ENCODE measurements at regions not wholly inside any gene's neighbourhood (a gene's known extent, or its start where the extent isn't known, plus 50 kb on each side); places are given as distances from the start of the nearest gene placed in this dataset.

- peaks cover 1% of the 10 kb centered on the region; the same call in 1 of the 2 replicates for H3K4me1 ChIP-seq (ENCODE audit: control insufficient read depth, insufficient read depth, low read length)
- no peaks in the 10 kb centered on the region for H3K27me3 ChIP-seq (ENCODE audit: control insufficient read depth, insufficient read depth, low read length)
- no CpG with 5 or more reads among the region's 4 CpGs for WGBS (ENCODE audit: insufficient coverage, insufficient read length)
- H3K27ac ChIP-seq (ENCODE audit: low read length) = no peak overlapping the region
- no peak for DNase-seq (ENCODE audit: low read depth, low spot score)
- H3K36me3 ChIP-seq (ENCODE audit: control insufficient read depth, insufficient read depth, low read length) = no peaks in the 10 kb centered on the region
- H3K4me3 ChIP-seq (ENCODE audit: low read length) = no peak overlapping the region
- no peaks in the 10 kb centered on the region for H3K9me3 ChIP-seq (ENCODE audit: control insufficient read depth, insufficient read depth, low read length)
Observed at GRCh38 chr4:159425737-159426305, 322.9 kb downstream of the RAPGEF2 start.

- Histone ChIP-seq H3K4me3 (ENCODE audit: low read length) (no peak overlapping the region), H3K27me3 (ENCODE audit: control insufficient read depth, insufficient read depth, low read length) (no peaks in the 10 kb centered on the region), H3K36me3 (ENCODE audit: control insufficient read depth, insufficient read depth, low read length) (no peaks in the 10 kb centered on the region), H3K4me1 (ENCODE audit: control insufficient read depth, insufficient read depth, low read length) (peaks cover 1% of the 10 kb centered on the region; the same call in 1 of the 2 replicates), H3K27ac (ENCODE audit: low read length) (no peak overlapping the region), H3K9me3 (ENCODE audit: control insufficient read depth, insufficient read depth, low read length) (no peaks in the 10 kb centered on the region)
- no peak for DNase-seq (ENCODE audit: low read depth, low spot score)
- no CpG with 5 or more reads among the region's 5 CpGs for WGBS (ENCODE audit: insufficient coverage, insufficient read length)
Observed at GRCh38 chr4:159428293-159428692, 325.4 kb downstream of the RAPGEF2 start.

GRCh38 chr4:159428975-159429692, 326.3 kb downstream of the RAPGEF2 start:
- no peak overlapping the region for H3K27ac ChIP-seq (ENCODE audit: low read length)
- H3K9me3 ChIP-seq (ENCODE audit: control insufficient read depth, insufficient read depth, low read length) = no peaks in the 10 kb centered on the region
- H3K27me3 ChIP-seq (ENCODE audit: control insufficient read depth, insufficient read depth, low read length) = no peaks in the 10 kb centered on the region
- peaks cover 1% of the 10 kb centered on the region; the same call in 1 of the 2 replicates for H3K4me1 ChIP-seq (ENCODE audit: control insufficient read depth, insufficient read depth, low read length)
- no peak for DNase-seq (ENCODE audit: low read depth, low spot score)
- no peak overlapping the region for H3K4me3 ChIP-seq (ENCODE audit: low read length)
- H3K36me3 ChIP-seq (ENCODE audit: control insufficient read depth, insufficient read depth, low read length) = no peaks in the 10 kb centered on the region
- WGBS (ENCODE audit: insufficient coverage, insufficient read length) = no CpG with 5 or more reads among the region's 6 CpGs

GRCh38 chr4:159429693-159430035, 326.8 kb downstream of the RAPGEF2 start:
- no peak overlapping the region for H3K27ac ChIP-seq (ENCODE audit: low read length)
- WGBS (ENCODE audit: insufficient coverage, insufficient read length) = no CpG with 5 or more reads among the region's 3 CpGs
- H3K9me3 ChIP-seq (ENCODE audit: control insufficient read depth, insufficient read depth, low read length) = no peaks in the 10 kb centered on the region
- no peaks in the 10 kb centered on the region for H3K27me3 ChIP-seq (ENCODE audit: control insufficient read depth, insufficient read depth, low read length)
- no peak overlapping the region for H3K4me3 ChIP-seq (ENCODE audit: low read length)
- no peak for DNase-seq (ENCODE audit: low read depth, low spot score)
- no peaks in the 10 kb centered on the region for H3K36me3 ChIP-seq (ENCODE audit: control insufficient read depth, insufficient read depth, low read length)
- H3K4me1 ChIP-seq (ENCODE audit: control insufficient read depth, insufficient read depth, low read length) = peaks cover 1% of the 10 kb centered on the region; the same call in 1 of the 2 replicates

GRCh38 chr4:159430896-159431295, 328.0 kb downstream of the RAPGEF2 start:
- no peaks in the 10 kb centered on the region for H3K27me3 ChIP-seq (ENCODE audit: control insufficient read depth, insufficient read depth, low read length)
- H3K4me1 ChIP-seq (ENCODE audit: control insufficient read depth, insufficient read depth, low read length) = no peaks in the 10 kb centered on the region
- DNase-seq (ENCODE audit: low read depth, low spot score) = no peak
- no peak overlapping the region for H3K4me3 ChIP-seq (ENCODE audit: low read length)
- H3K36me3 ChIP-seq (ENCODE audit: control insufficient read depth, insufficient read depth, low read length) = no peaks in the 10 kb centered on the region
- H3K27ac ChIP-seq (ENCODE audit: low read length) = no peak overlapping the region
- H3K9me3 ChIP-seq (ENCODE audit: control insufficient read depth, insufficient read depth, low read length) = no peaks in the 10 kb centered on the region
- no CpG with 5 or more reads among the region's 5 CpGs for WGBS (ENCODE audit: insufficient coverage, insufficient read length)

- Histone ChIP-seq H3K27ac (ENCODE audit: low read length) (no peak overlapping the region), H3K36me3 (ENCODE audit: control insufficient read depth, insufficient read depth, low read length) (no peaks in the 10 kb centered on the region), H3K27me3 (ENCODE audit: control insufficient read depth, insufficient read depth, low read length) (no peaks in the 10 kb centered on the region), H3K4me3 (ENCODE audit: low read length) (no peak overlapping the region), H3K4me1 (ENCODE audit: control insufficient read depth, insufficient read depth, low read length) (no peaks in the 10 kb centered on the region), H3K9me3 (ENCODE audit: control insufficient read depth, insufficient read depth, low read length) (no peaks in the 10 kb centered on the region)
- DNase-seq (ENCODE audit: low read depth, low spot score) = no peak
- no CpG with 5 or more reads among the region's 3 CpGs for WGBS (ENCODE audit: insufficient coverage, insufficient read length)
Observed at GRCh38 chr4:159432436-159432835, 329.6 kb downstream of the RAPGEF2 start.

- DNase-seq (ENCODE audit: low read depth, low spot score) = no peak
- Histone ChIP-seq H3K4me3 (ENCODE audit: low read length) (no peak overlapping the region), H3K27me3 (ENCODE audit: control insufficient read depth, insufficient read depth, low read length) (no peaks in the 10 kb centered on the region), H3K36me3 (ENCODE audit: control insufficient read depth, insufficient read depth, low read length) (no peaks in the 10 kb centered on the region), H3K4me1 (ENCODE audit: control insufficient read depth, insufficient read depth, low read length) (no peaks in the 10 kb centered on the region), H3K9me3 (ENCODE audit: control insufficient read depth, insufficient read depth, low read length) (no peaks in the 10 kb centered on the region), H3K27ac (ENCODE audit: low read length) (no peak overlapping the region)
- no CpG with 5 or more reads among the region's 3 CpGs for WGBS (ENCODE audit: insufficient coverage, insufficient read length)
Observed at GRCh38 chr4:159433337-159433736, 330.5 kb downstream of the RAPGEF2 start.

- DNase-seq (ENCODE audit: low read depth, low spot score) = no peak
Observed at GRCh38 chr4:159434114-159434870, 331.4 kb downstream of the RAPGEF2 start.

GRCh38 chr4:159434871-159435241, 332.0 kb downstream of the RAPGEF2 start:
- DNase-seq (ENCODE audit: low read depth, low spot score) = no peak
- Histone ChIP-seq H3K27ac (ENCODE audit: low read length) (no peak overlapping the region), H3K36me3 (ENCODE audit: control insufficient read depth, insufficient read depth, low read length) (no peaks in the 10 kb centered on the region), H3K4me3 (ENCODE audit: low read length) (no peak overlapping the region), H3K4me1 (ENCODE audit: control insufficient read depth, insufficient read depth, low read length) (no peaks in the 10 kb centered on the region), H3K9me3 (ENCODE audit: control insufficient read depth, insufficient read depth, low read length) (no peaks in the 10 kb centered on the region), H3K27me3 (ENCODE audit: control insufficient read depth, insufficient read depth, low read length) (no peaks in the 10 kb centered on the region)
- no CpG with 5 or more reads among the region's 8 CpGs for WGBS (ENCODE audit: insufficient coverage, insufficient read length)

More at GRCh38 chr4:159434114-159434870, 331.4 kb downstream of the RAPGEF2 start:
- H3K27me3 ChIP-seq (ENCODE audit: control insufficient read depth, insufficient read depth, low read length) = no peaks in the 10 kb centered on the region
- no peak overlapping the region for H3K27ac ChIP-seq (ENCODE audit: low read length)
- no peaks in the 10 kb centered on the region for H3K9me3 ChIP-seq (ENCODE audit: control insufficient read depth, insufficient read depth, low read length)
- no CpG with 5 or more reads among the region's 4 CpGs for WGBS (ENCODE audit: insufficient coverage, insufficient read length)
- H3K36me3 ChIP-seq (ENCODE audit: control insufficient read depth, insufficient read depth, low read length) = no peaks in the 10 kb centered on the region
- H3K4me3 ChIP-seq (ENCODE audit: low read length) = no peak overlapping the region
- H3K4me1 ChIP-seq (ENCODE audit: control insufficient read depth, insufficient read depth, low read length) = no peaks in the 10 kb centered on the region

- H3K27ac ChIP-seq (ENCODE audit: low read length) = no peak overlapping the region
- no peaks in the 10 kb centered on the region for H3K9me3 ChIP-seq (ENCODE audit: control insufficient read depth, insufficient read depth, low read length)
- no peaks in the 10 kb centered on the region for H3K36me3 ChIP-seq (ENCODE audit: control insufficient read depth, insufficient read depth, low read length)
- H3K27me3 ChIP-seq (ENCODE audit: control insufficient read depth, insufficient read depth, low read length) = no peaks in the 10 kb centered on the region
- no peak overlapping the region for H3K4me3 ChIP-seq (ENCODE audit: low read length)
- no CpG with 5 or more reads among the region's 3 CpGs for WGBS (ENCODE audit: insufficient coverage, insufficient read length)
- no peak for DNase-seq (ENCODE audit: low read depth, low spot score)
- H3K4me1 ChIP-seq (ENCODE audit: control insufficient read depth, insufficient read depth, low read length) = no peaks in the 10 kb centered on the region
Observed at GRCh38 chr4:159435561-159436023, 332.7 kb downstream of the RAPGEF2 start.

All from iPS DF 6.9 (cell line).